Esophagus (tissue), 2 donors: ENCODE measurements at regions not wholly inside any gene's neighbourhood (a gene's known extent, or its start where the extent isn't known, plus 50 kb on each side); places are given as distances from the start of the nearest gene placed in this dataset.
A peak's percentile ranks its signal among the peaks of the same experiment; 100 is the strongest.

ENCODE experiments used
- H3K27ac ChIP-seq, 2 donors: one replicate each; pipeline ENCODE4 v1.5.1; 2013; ENCODE audit warnings: low read depth in 2 of 2, mild to moderate bottlenecking in 2 of 2, inconsistent platforms in 1 of 2, low read length in 1 of 2, moderate library complexity in 1 of 2
- H3K27me3 ChIP-seq, 2 donors: one replicate each; pipeline ENCODE4 v1.6.1; 2013; ENCODE audit warnings: low read length in 2 of 2, control low read depth in 1 of 2, mild to moderate bottlenecking in 1 of 2; ENCODE audit not compliant: insufficient read depth in 2 of 2, control insufficient read depth in 1 of 2
- H3K36me3 ChIP-seq, 2 donors: one replicate each; pipeline ENCODE4 v1.6.1; 2013; ENCODE audit warnings: low read length in 1 of 2; ENCODE audit not compliant: control insufficient read depth in 2 of 2, insufficient read depth in 2 of 2
- H3K4me1 ChIP-seq, 2 donors: one replicate each; pipeline ENCODE4 v1.6.1; 2013; ENCODE audit warnings: low read length in 1 of 2; ENCODE audit not compliant: control insufficient read depth in 2 of 2, insufficient read depth in 2 of 2
- H3K4me3 ChIP-seq, 2 donors: one replicate each; pipeline ENCODE4 v1.5.1; 2013; ENCODE audit warnings: low read length in 2 of 2, mild to moderate bottlenecking in 2 of 2, low read depth in 1 of 2, moderate library complexity in 1 of 2
- H3K9me3 ChIP-seq, 2 donors: one replicate each; pipeline ENCODE4 v1.6.1; 2013; ENCODE audit warnings: mild to moderate bottlenecking in 2 of 2, low read depth in 1 of 2, low read length in 1 of 2, moderate library complexity in 1 of 2; ENCODE audit not compliant: control insufficient read depth in 2 of 2, insufficient read depth in 1 of 2
- WGBS, 2 donors: extraction: QIAGEN DNeasy Blood & Tissue Kit; methylation state at CpG; one replicate each; pipeline ENCODE4 v1.1.7; 2013; 5-methylcytosine and 5-hydroxymethylcytosine counted together
- donor health status: healthy with polysubstance abuse.
- donor health status: Bipolar disorder and iron deficiency.

GRCh38 chr9:97803167-97804058 is 49.6 kb upstream of the FOXE1 start:
- WGBS, 2 donors, result 2% methylated on average over 40 to 75 of the region's 75 CpGs
- no peaks in the 10 kb centered on the region for H3K36me3 ChIP-seq
- peak overlapping the region; percentile 37 to 52 for H3K4me3 ChIP-seq
- no peaks in the 10 kb centered on the region for H3K27me3 ChIP-seq
- H3K4me1 ChIP-seq, result no peaks in the 10 kb centered on the region
- peak overlapping the region; percentile 39 to 80 for H3K27ac ChIP-seq
- H3K9me3 ChIP-seq, result no peaks in the 10 kb centered on the region
